ENCODE measurements at regions not wholly inside any gene's neighbourhood (a gene's known extent, or its start where the extent isn't known, plus 50 kb on each side); places are given as distances from the start of the nearest gene placed in this dataset.

DNA sequence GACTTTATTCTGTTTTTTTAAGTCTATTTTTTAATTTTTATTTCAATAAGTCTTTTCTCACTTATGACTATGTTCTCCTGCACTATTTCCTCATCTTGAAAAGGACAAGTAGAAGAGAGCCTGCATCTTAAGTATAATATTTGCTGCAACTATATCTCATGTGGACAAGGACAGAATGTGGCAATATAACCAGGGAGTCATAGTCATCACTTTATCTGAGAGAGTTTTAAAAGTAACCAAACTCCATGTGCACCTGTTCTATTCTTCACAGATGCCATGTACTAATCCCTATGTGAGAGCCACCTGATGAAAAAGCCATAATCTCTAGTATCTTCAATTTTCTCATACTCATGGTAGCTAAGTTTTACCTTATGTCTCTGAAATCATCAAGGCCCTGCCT, 104.2 kb upstream of the SOX6 start:
- intact Hi-C loops (cut with micrococcal nuclease; ENCODE audit: unreplicated experiment) (no loop called here), in situ Hi-C loops (cut with HindIII; ENCODE audit: extremely low pct_ligation_motif_present, low pct_unique_long_range_greater_than_20kb) (no loop called here)
- CTCF ChIA-PET (ENCODE audit: low intra/inter-chr PET ratio, low total read pairs) = no interaction called here
- POLR2A ChIA-PET = no interaction called here
- Histone ChIP-seq H3K4me1 (ENCODE audit: insufficient read depth, low read length) (no peaks in the 10 kb centered on the region), H3K79me2 (ENCODE audit: insufficient read depth, low read length) (no peaks in the 10 kb centered on the region), H4K20me1 (ENCODE audit: insufficient read depth, low read length) (no peaks in the 10 kb centered on the region), H3K36me3 (replicated peaks in 1 of 2; ENCODE audit: control insufficient read depth in 1 of 2, insufficient read depth in 2 of 2, low read length in 2 of 2) (no peaks in the 10 kb centered on the region), H3K4me2 (ENCODE audit: low read depth, low read length) (no peak overlapping the region), H3K9me3 (ENCODE audit: low read length) (no peaks in the 10 kb centered on the region), H3K4me3 (replicated peaks in 1 of 3; ENCODE audit: insufficient read depth in 1 of 3, low read depth in 2 of 3, low read length in 3 of 3) (no peak overlapping the region), H3K27ac (ENCODE audit: extremely low read length, insufficient read depth, low read length) (no peak overlapping the region), H3K9ac (ENCODE audit: insufficient read depth, low read depth, low read length) (no peak overlapping the region), H3K27me3 (ENCODE audit: control insufficient read depth in 1 of 2, insufficient read depth in 2 of 2, low read length in 2 of 2) (no peaks in the 10 kb centered on the region), H2AFZ (ENCODE audit: low read length) (no peak overlapping the region)
- DNase-seq (ENCODE audit: low spot score) (no peak), ATAC-seq (no peak), FAIRE-seq (no peak)
- TF ChIP-seq HNRNPL (IDR thresholded peaks at IDR 0.05; ENCODE audit: low read depth, low read length) (no peak), GABPA (IDR thresholded peaks at IDR 0.05; ENCODE audit: low read depth, low read length) (no peak), GABPA (CRISPR knock-in tag; IDR thresholded peaks at IDR 0.05; ENCODE audit: low read depth) (no peak), TARDBP (CRISPR knock-in tag; IDR thresholded peaks at IDR 0.05) (no peak), ATAD3A (CRISPR knock-in tag; IDR thresholded peaks at IDR 0.05) (no peak), ZSCAN25 (CRISPR knock-in tag; IDR thresholded peaks at IDR 0.05) (no peak)
- TF ChIP-seq, protein P1, sequence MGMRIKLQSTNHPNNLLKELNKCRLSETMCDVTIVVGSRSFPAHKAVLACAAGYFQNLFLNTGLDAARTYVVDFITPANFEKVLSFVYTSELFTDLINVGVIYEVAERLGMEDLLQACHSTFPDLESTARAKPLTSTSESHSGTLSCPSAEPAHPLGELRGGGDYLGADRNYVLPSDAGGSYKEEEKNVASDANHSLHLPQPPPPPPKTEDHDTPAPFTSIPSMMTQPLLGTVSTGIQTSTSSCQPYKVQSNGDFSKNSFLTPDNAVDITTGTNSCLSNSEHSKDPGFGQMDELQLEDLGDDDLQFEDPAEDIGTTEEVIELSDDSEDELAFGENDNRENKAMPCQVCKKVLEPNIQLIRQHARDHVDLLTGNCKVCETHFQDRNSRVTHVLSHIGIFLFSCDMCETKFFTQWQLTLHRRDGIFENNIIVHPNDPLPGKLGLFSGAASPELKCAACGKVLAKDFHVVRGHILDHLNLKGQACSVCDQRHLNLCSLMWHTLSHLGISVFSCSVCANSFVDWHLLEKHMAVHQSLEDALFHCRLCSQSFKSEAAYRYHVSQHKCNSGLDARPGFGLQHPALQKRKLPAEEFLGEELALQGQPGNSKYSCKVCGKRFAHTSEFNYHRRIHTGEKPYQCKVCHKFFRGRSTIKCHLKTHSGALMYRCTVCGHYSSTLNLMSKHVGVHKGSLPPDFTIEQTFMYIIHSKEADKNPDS (CRISPR knock-in tag; IDR thresholded peaks at IDR 0.05) = no peak
- TF ChIP-seq, protein P2, sequence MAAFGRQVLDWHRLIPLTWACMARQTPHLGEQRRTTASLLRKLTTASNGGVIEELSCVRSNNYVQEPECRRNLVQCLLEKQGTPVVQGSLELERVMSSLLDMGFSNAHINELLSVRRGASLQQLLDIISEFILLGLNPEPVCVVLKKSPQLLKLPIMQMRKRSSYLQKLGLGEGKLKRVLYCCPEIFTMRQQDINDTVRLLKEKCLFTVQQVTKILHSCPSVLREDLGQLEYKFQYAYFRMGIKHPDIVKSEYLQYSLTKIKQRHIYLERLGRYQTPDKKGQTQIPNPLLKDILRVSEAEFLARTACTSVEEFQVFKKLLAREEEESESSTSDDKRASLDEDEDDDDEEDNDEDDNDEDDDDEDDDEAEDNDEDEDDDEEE (CRISPR knock-in tag; IDR thresholded peaks at IDR 0.05) = no peak
- TF ChIP-seq, protein P3, sequence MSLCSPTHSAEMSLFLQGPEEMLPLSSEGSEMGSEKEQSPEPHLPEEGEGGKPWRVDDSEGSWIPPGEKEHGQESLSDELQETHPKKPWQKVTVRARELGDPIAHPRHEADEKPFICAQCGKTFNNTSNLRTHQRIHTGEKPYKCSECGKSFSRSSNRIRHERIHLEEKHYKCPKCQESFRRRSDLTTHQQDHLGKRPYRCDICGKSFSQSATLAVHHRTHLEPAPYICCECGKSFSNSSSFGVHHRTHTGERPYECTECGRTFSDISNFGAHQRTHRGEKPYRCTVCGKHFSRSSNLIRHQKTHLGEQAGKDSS (CRISPR knock-in tag; IDR thresholded peaks at IDR 0.05; ENCODE audit: borderline replicate concordance, low read depth) = no peak
- BruUV-seq (replicated peaks) = no TSS peak
